Thyroid gland (tissue), 4 donors: ENCODE measurements at regions not wholly inside any gene's neighbourhood (a gene's known extent, or its start where the extent isn't known, plus 50 kb on each side); places are given as distances from the start of the nearest gene placed in this dataset.

ENCODE experiments used
- DNase-seq, 2 donors: peaks; one replicate each; pipeline ENCODE4 v3.0.0-alpha.2; 2019
- H3K27ac ChIP-seq, 3 donors: fragments of 200-600 bp; sonication (generic); 1 replicate in 2 of 3; 2 replicates in 1 of 3; pipeline ENCODE4 v1.5.1; 2016 to 2019; ENCODE audit warnings: mild to moderate bottlenecking in 1 of 3, moderate library complexity in 1 of 3
- H3K27me3 ChIP-seq: fragments of 200-600 bp; sonication (generic); one replicate; pipeline ENCODE4 v1.5.1; 2019
- H3K36me3 ChIP-seq, 2 donors: fragments of 200-600 bp; sonication (generic); one replicate each; pipeline ENCODE4 v1.5.1; 2016 to 2019
- H3K4me1 ChIP-seq, 2 donors: fragments of 200-600 bp; sonication (generic); one replicate each; pipeline ENCODE4 v1.5.1; 2017 to 2019
- H3K4me3 ChIP-seq, 3 donors: fragments of 200-600 bp; sonication (generic); replicated peaks in 1 of 3; 1 replicate in 2 of 3; 2 replicates in 1 of 3; pipeline ENCODE4 v1.5.1; 2016; ENCODE audit warnings: mild to moderate bottlenecking in 1 of 3
- H3K9me3 ChIP-seq: fragments of 200-600 bp; sonication (generic); one replicate; pipeline ENCODE4 v1.5.1; 2017
- CTCF ChIP-seq, 6 experiments: fragments of 200-600 bp in 3 of 6; fragments of 450-650 bp in 3 of 6; sonication (generic) in 3 of 6; IDR thresholded peaks; one replicate each; pipeline ENCODE4 v1.5.1; 2016 to 2019; ENCODE audit warnings: antibody characterized with exemption in 6 of 6, mild to moderate bottlenecking in 2 of 6, inconsistent platforms in 1 of 6, moderate library complexity in 1 of 6
- POLR2A ChIP-seq, 2 donors: fragments of 450-650 bp; IDR thresholded peaks; one replicate each; pipeline ENCODE4 v1.6.1; 2017; ENCODE audit warnings: antibody characterized with exemption in 2 of 2, mild to moderate bottlenecking in 2 of 2, moderate library complexity in 1 of 2
- WGBS, 2 donors: methylation state at CpG; one replicate each; pipeline ENCODE4 v1.1.5; 2017; 5-methylcytosine and 5-hydroxymethylcytosine counted together
- intact Hi-C: fragments of 100-400 bp; cut with DNase I; formaldehyde crosslinking; loops from one replicate; pipeline ENCODE4 v1.15.1; 2023

DNA sequence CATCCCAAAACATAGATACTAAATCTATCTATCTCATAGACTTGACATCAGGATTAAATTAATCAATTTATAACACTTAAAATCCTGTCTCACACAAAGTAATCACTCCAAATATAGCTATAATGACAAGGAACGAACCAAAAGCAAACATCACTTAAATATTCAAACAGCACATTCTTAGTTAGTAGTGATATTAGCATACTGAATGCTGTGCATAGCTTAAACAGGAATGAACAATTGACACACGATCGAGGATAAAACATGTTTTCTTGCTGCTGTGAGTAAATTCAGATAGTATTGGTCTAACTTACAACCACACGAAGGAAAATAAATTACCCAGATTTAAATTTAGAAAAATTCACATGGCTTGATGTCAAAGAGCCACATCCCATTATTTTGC is 58.9 kb upstream of the SNTG2 start:
- DNase-seq = no peak
- Histone ChIP-seq H3K36me3 (no peaks in the 10 kb centered on the region), H3K27me3 (no peaks in the 10 kb centered on the region), H3K4me1 (peaks cover 0 to 9% of the 10 kb centered on the region in 2 donors), H3K4me3 (no peak overlapping the region), H3K27ac (no peak overlapping the region), H3K9me3 (no peaks in the 10 kb centered on the region)
- WGBS, 2 donors = 86 to 88% methylated on average over 4 of the region's 4 CpGs
- intact Hi-C loops = no loop called here
- TF ChIP-seq POLR2A (IDR thresholded peaks at IDR 0.05) (no peak), CTCF (IDR thresholded peaks at IDR 0.05) (no peak)

DNA sequence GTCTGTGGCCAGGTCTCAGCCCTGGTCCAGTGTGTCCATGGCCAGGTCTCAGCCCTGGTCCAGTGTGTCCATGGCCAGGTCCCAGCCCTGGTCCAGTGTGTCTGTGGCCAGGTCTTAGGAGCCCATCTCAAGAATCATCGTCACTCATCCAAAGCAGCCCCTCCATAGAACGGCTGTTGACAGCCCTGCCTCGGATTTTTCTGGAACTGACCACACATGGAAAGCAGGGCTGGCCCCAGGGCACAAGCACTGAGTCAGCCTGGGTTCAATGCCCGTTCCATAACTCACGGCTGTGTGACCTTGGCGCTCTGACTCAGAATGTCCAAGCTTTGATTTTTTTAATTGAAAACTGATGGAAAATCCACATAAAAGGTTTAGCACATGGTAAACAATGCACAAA is 59.9 kb upstream of the SNTG2 start:
- no peak overlapping the region for H3K27ac ChIP-seq
- H3K9me3 ChIP-seq = no peaks in the 10 kb centered on the region
- intact Hi-C loops = no loop called here
- H3K4me1 ChIP-seq = peaks cover 0 to 9% of the 10 kb centered on the region in 2 donors
- no peaks in the 10 kb centered on the region for H3K27me3 ChIP-seq
- no peaks in the 10 kb centered on the region for H3K36me3 ChIP-seq
- H3K4me3 ChIP-seq = no peak overlapping the region
- WGBS, 2 donors = 85 to 87% methylated on average over 6 of the region's 6 CpGs
- TF ChIP-seq CTCF (IDR thresholded peaks at IDR 0.05) = no peak
- no peak for TF ChIP-seq POLR2A (IDR thresholded peaks at IDR 0.05)
- DNase-seq = no peak

- DNase-seq = no peak
- TF ChIP-seq POLR2A (IDR thresholded peaks at IDR 0.05) (no peak), CTCF (IDR thresholded peaks at IDR 0.05) (no peak)
- Histone ChIP-seq H3K4me3 (no peak overlapping the region), H3K36me3 (no peaks in the 10 kb centered on the region), H3K9me3 (no peaks in the 10 kb centered on the region), H3K27me3 (no peaks in the 10 kb centered on the region), H3K4me1 (peaks cover 0 to 11% of the 10 kb centered on the region in 2 donors), H3K27ac (no peak overlapping the region)
- 85 to 90% methylated on average over 8 of the region's 8 CpGs for WGBS, 2 donors
- intact Hi-C loops = no loop called here
Observed at GRCh38 chr2:890214-890613, 60.4 kb upstream of the SNTG2 start.

- TF ChIP-seq CTCF (IDR thresholded peaks at IDR 0.05) (no peak), POLR2A (IDR thresholded peaks at IDR 0.05) (no peak)
- 57 to 58% methylated on average over 8 to 14 of the region's 14 CpGs for WGBS, 2 donors
- Histone ChIP-seq H3K27ac (no peak overlapping the region), H3K36me3 (no peaks in the 10 kb centered on the region), H3K4me1 (peaks cover 0 to 13% of the 10 kb centered on the region in 2 donors), H3K9me3 (no peaks in the 10 kb centered on the region), H3K4me3 (no peak overlapping the region), H3K27me3 (no peaks in the 10 kb centered on the region)
- DNase-seq = no peak
- intact Hi-C loops = no loop called here
Observed at GRCh38 chr2:888906-889566, 61.6 kb upstream of the SNTG2 start.

GRCh38 chr2:888211-888801 is 62.3 kb upstream of the SNTG2 start:
- TF ChIP-seq CTCF (IDR thresholded peaks at IDR 0.05) = no peak
- intact Hi-C loops = no loop called here
- Histone ChIP-seq H3K9me3 (no peaks in the 10 kb centered on the region), H3K36me3 (no peaks in the 10 kb centered on the region), H3K27me3 (no peaks in the 10 kb centered on the region), H3K4me1 (peaks cover 0 to 13% of the 10 kb centered on the region in 2 donors), H3K27ac (no peak overlapping the region), H3K4me3 (no peak overlapping the region)
- WGBS, 2 donors = 71 to 82% methylated on average over 9 to 13 of the region's 13 CpGs
- no peak for DNase-seq
